OCI-LY1 (cell line): ENCODE measurements at regions not wholly inside any gene's neighbourhood (a gene's known extent, or its start where the extent isn't known, plus 50 kb on each side); places are given as distances from the start of the nearest gene placed in this dataset.

Source experiments
- EZH2 ChIP-seq: fragments of 200-600 bp; sonication (generic), shearing (Covaris generic); IDR thresholded peaks from 2 replicates; pipeline ENCODE4 v1.8.0; 2017; ENCODE audit warnings: borderline replicate concordance, mixed run types, mild to moderate bottlenecking, antibody characterized with exemption, low read length, moderate library complexity, mixed read lengths
- TF ChIP-seq, protein P1 (sequence below): fragments of 200-600 bp; sonication (generic), shearing (Covaris generic); IDR thresholded peaks from 2 replicates; pipeline ENCODE4 v1.5.1; 2017; ENCODE audit warnings: mild to moderate bottlenecking, antibody characterized with exemption, low read length, moderate library complexity, mixed read lengths

DNA sequence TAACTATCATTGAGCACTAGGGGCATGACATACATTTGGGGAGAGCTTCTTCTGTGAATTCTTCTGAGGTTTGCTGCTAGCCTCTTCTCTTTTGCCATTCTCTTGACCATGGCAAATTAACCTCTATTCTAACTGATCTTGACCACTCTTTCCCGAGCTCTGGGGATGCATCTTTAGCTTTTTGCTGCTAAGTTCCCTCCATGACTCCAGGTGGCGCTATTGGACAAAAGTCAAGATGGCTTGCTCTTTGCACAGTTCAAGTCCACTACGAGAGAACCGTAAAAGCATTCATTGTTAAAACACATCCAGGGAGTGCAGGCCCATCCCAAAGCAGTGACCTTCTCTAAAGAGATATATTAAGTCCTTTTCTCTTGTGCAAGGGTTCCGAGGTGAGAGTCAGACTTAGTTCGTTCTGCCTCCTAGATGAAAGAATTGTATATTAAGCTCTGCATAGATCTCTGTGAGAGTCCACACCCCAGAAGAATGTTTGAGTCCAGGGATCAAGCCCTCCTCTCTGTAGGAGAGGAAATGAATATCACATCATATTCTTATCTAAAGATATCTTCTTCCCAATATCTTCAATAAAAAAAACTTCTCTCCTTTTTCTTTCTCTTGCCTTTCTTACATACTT is 1152.9 kb upstream of the CDH6 start:
- TF ChIP-seq, protein P1, sequence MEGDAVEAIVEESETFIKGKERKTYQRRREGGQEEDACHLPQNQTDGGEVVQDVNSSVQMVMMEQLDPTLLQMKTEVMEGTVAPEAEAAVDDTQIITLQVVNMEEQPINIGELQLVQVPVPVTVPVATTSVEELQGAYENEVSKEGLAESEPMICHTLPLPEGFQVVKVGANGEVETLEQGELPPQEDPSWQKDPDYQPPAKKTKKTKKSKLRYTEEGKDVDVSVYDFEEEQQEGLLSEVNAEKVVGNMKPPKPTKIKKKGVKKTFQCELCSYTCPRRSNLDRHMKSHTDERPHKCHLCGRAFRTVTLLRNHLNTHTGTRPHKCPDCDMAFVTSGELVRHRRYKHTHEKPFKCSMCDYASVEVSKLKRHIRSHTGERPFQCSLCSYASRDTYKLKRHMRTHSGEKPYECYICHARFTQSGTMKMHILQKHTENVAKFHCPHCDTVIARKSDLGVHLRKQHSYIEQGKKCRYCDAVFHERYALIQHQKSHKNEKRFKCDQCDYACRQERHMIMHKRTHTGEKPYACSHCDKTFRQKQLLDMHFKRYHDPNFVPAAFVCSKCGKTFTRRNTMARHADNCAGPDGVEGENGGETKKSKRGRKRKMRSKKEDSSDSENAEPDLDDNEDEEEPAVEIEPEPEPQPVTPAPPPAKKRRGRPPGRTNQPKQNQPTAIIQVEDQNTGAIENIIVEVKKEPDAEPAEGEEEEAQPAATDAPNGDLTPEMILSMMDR = peak; percentile 82
- no peak for TF ChIP-seq EZH2
